Liver (tissue), 8 donors: ENCODE measurements at regions not wholly inside any gene's neighbourhood (a gene's known extent, or its start where the extent isn't known, plus 50 kb on each side); places are given as distances from the start of the nearest gene placed in this dataset.

Experiments used
- DNase-seq: peaks from one replicate; pipeline ENCODE4 v3.0.0-alpha.2; 2017; ENCODE audit warnings: low spot score
- H3K27ac ChIP-seq, 2 donors: one replicate each; pipeline ENCODE4 v1.7.0; 2013; ENCODE audit warnings: inconsistent platforms in 2 of 2, low read length in 2 of 2, control low read depth in 1 of 2, low read depth in 1 of 2, mild to moderate bottlenecking in 1 of 2
- H3K27me3 ChIP-seq, 4 donors: one replicate each; pipeline versions ENCODE4 v1.6.1 to v1.7.0; 2013; ENCODE audit warnings: low read length in 3 of 4, inconsistent platforms in 1 of 4, mild to moderate bottlenecking in 1 of 4, moderate library complexity in 1 of 4; ENCODE audit not compliant: control insufficient read depth in 4 of 4, insufficient read depth in 4 of 4
- H3K36me3 ChIP-seq, 4 donors: one replicate each; pipeline versions ENCODE4 v1.6.1 to v1.7.0; 2013; ENCODE audit warnings: low read length in 3 of 4, mild to moderate bottlenecking in 3 of 4, low read depth in 1 of 4, moderate library complexity in 1 of 4; ENCODE audit not compliant: control insufficient read depth in 4 of 4, insufficient read depth in 3 of 4
- H3K4me1 ChIP-seq, 4 donors: one replicate each; pipeline versions ENCODE4 v1.6.1 to v1.7.0; 2013; ENCODE audit warnings: low read length in 3 of 4, mild to moderate bottlenecking in 3 of 4, moderate library complexity in 1 of 4; ENCODE audit not compliant: control insufficient read depth in 4 of 4, insufficient read depth in 4 of 4
- H3K4me3 ChIP-seq, 3 donors: one replicate each; pipeline versions ENCODE4 v1.6.1 to v1.7.0; 2013; ENCODE audit warnings: low read length in 3 of 3, control low read depth in 1 of 3, low read depth in 1 of 3, mild to moderate bottlenecking in 1 of 3
- H3K9ac ChIP-seq, 2 donors: one replicate each; pipeline ENCODE4 v1.7.0; 2013; ENCODE audit warnings: low read length in 2 of 2, mild to moderate bottlenecking in 2 of 2, moderate library complexity in 2 of 2, control low read depth in 1 of 2, low read depth in 1 of 2
- H3K9me3 ChIP-seq, 4 donors: one replicate each; pipeline versions ENCODE4 v1.6.1 to v1.7.0; 2013; ENCODE audit warnings: low read length in 3 of 4; ENCODE audit not compliant: control insufficient read depth in 4 of 4
- ATF3 ChIP-seq: IDR thresholded peaks from 2 replicates; pipeline ENCODE4 v1.6.1; 2016; ENCODE audit warnings: antibody characterized with exemption
- CTCF ChIP-seq: fragments of 150-350 bp; IDR thresholded peaks from 2 replicates; pipeline ENCODE4 v1.5.1; 2017; ENCODE audit warnings: improper control_type of control experiment, low read depth, low read length; ENCODE audit not compliant: missing input control
- EGR1 ChIP-seq, 2 donors: IDR thresholded peaks; 2 replicates each; pipeline ENCODE4 v1.6.1; 2016 to 2018; ENCODE audit warnings: antibody characterized with exemption in 2 of 2, low read depth in 2 of 2
- FOXA1 ChIP-seq: IDR thresholded peaks from 2 replicates; pipeline ENCODE4 v1.6.1; 2016; ENCODE audit warnings: antibody characterized with exemption
- FOXA2 ChIP-seq: IDR thresholded peaks from 2 replicates; pipeline ENCODE4 v1.6.1; 2016; ENCODE audit warnings: antibody characterized with exemption
- GABPA ChIP-seq, 2 donors: IDR thresholded peaks in 1 of 2; conservative IDR thresholded peaks in 1 of 2; 2 replicates each; pipeline ENCODE4 v1.6.1; 2016; ENCODE audit warnings: antibody characterized with exemption in 2 of 2, mild to moderate bottlenecking in 1 of 2, moderate library complexity in 1 of 2
- HNF4G ChIP-seq: IDR thresholded peaks from 2 replicates; pipeline ENCODE4 v1.6.1; 2016; ENCODE audit warnings: antibody characterized with exemption
- NR2F2 ChIP-seq: IDR thresholded peaks from 2 replicates; pipeline ENCODE4 v1.6.1; 2016; ENCODE audit warnings: antibody characterized with exemption
- RAD21 ChIP-seq, 2 donors: IDR thresholded peaks; 2 replicates each; pipeline ENCODE4 v1.6.1; 2016; ENCODE audit warnings: antibody characterized with exemption in 2 of 2, mild to moderate bottlenecking in 2 of 2
- RXRA ChIP-seq, 2 donors: IDR thresholded peaks; 2 replicates each; pipeline ENCODE4 v1.6.1; 2017 to 2018; ENCODE audit warnings: antibody characterized with exemption in 2 of 2, mild to moderate bottlenecking in 1 of 2
- SP1 ChIP-seq: IDR thresholded peaks from 2 replicates; pipeline ENCODE4 v1.6.1; 2018; ENCODE audit warnings: antibody characterized with exemption, mild to moderate bottlenecking
- TAF1 ChIP-seq: conservative IDR thresholded peaks from 2 replicates; pipeline ENCODE4 v1.6.1; 2016; ENCODE audit warnings: antibody characterized with exemption, mild to moderate bottlenecking
- YY1 ChIP-seq: IDR thresholded peaks from 2 replicates; pipeline ENCODE4 v1.6.1; 2016; ENCODE audit warnings: antibody characterized with exemption, mild to moderate bottlenecking
- ZBTB33 ChIP-seq: IDR thresholded peaks from 2 replicates; pipeline ENCODE4 v1.6.1; 2016; ENCODE audit warnings: antibody characterized with exemption
- WGBS: extraction: QIAGEN DNeasy Blood & Tissue Kit; methylation state at CpG from one replicate; pipeline ENCODE4 v1.1.7; 2013; 5-methylcytosine and 5-hydroxymethylcytosine counted together
- TF ChIP-seq, protein P1 (sequence below): IDR thresholded peaks from 2 replicates; pipeline ENCODE4 v1.6.1; 2016; ENCODE audit warnings: antibody characterized with exemption, mild to moderate bottlenecking
- donor health status: healthy.
- donor health status: healthy.
- donor health status: healthy.
- donor health status: healthy.
- donor health status: healthy.

- no peak overlapping the region for H3K27ac ChIP-seq
- H3K36me3 ChIP-seq: no peaks in the 10 kb centered on the region
- 67% methylated on average over 9 of the region's 9 CpGs for WGBS
- no peaks in the 10 kb centered on the region for H3K27me3 ChIP-seq
- no peaks in the 10 kb centered on the region for H3K9me3 ChIP-seq
- peaks cover 0 to 1% (median 0%) of the 10 kb centered on the region in 4 donors for H3K4me1 ChIP-seq
- TF ChIP-seq YY1 (no peak), TAF1 (no peak), FOXA2 (no peak), EGR1 (IDR thresholded peaks at IDR 0.05; ENCODE audit: low read depth in 2 of 2) (no peak), RAD21 (IDR thresholded peaks at IDR 0.05) (no peak), ATF3 (no peak), FOXA1 (no peak), SP1 (no peak), GABPA (IDR thresholded peaks at IDR 0.05 in 1 of 2, conservative IDR thresholded peaks at IDR 0.05 in 1 of 2) (no peak), CTCF (no peak), HNF4G (no peak), NR2F2 (no peak), ZBTB33 (no peak), RXRA (IDR thresholded peaks at IDR 0.05) (no peak)
- TF ChIP-seq, protein P1, sequence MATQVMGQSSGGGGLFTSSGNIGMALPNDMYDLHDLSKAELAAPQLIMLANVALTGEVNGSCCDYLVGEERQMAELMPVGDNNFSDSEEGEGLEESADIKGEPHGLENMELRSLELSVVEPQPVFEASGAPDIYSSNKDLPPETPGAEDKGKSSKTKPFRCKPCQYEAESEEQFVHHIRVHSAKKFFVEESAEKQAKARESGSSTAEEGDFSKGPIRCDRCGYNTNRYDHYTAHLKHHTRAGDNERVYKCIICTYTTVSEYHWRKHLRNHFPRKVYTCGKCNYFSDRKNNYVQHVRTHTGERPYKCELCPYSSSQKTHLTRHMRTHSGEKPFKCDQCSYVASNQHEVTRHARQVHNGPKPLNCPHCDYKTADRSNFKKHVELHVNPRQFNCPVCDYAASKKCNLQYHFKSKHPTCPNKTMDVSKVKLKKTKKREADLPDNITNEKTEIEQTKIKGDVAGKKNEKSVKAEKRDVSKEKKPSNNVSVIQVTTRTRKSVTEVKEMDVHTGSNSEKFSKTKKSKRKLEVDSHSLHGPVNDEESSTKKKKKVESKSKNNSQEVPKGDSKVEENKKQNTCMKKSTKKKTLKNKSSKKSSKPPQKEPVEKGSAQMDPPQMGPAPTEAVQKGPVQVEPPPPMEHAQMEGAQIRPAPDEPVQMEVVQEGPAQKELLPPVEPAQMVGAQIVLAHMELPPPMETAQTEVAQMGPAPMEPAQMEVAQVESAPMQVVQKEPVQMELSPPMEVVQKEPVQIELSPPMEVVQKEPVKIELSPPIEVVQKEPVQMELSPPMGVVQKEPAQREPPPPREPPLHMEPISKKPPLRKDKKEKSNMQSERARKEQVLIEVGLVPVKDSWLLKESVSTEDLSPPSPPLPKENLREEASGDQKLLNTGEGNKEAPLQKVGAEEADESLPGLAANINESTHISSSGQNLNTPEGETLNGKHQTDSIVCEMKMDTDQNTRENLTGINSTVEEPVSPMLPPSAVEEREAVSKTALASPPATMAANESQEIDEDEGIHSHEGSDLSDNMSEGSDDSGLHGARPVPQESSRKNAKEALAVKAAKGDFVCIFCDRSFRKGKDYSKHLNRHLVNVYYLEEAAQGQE: no peak
- no peak overlapping the region for H3K4me3 ChIP-seq
- no peak for DNase-seq
- H3K9ac ChIP-seq: no peak overlapping the region
These were observed 238.5 kb upstream of the NAV3 start for GRCh38 chr12:77591959-77592743.

GRCh38 chr12:77590306-77590705 is 240.4 kb upstream of the NAV3 start:
- H3K36me3 ChIP-seq: no peaks in the 10 kb centered on the region
- H3K27me3 ChIP-seq: no peaks in the 10 kb centered on the region
- H3K9me3 ChIP-seq: no peaks in the 10 kb centered on the region
- no peak overlapping the region for H3K4me3 ChIP-seq
- 60% methylated on average over 4 of the region's 4 CpGs for WGBS
- no peak for TF ChIP-seq FOXA1
- TF ChIP-seq RXRA (IDR thresholded peaks at IDR 0.05): no peak
- no peak for TF ChIP-seq SP1
- no peak for TF ChIP-seq EGR1 (IDR thresholded peaks at IDR 0.05; ENCODE audit: low read depth in 2 of 2)
- TF ChIP-seq NR2F2: no peak
- TF ChIP-seq HNF4G: no peak
- no peak for DNase-seq
- H3K9ac ChIP-seq: no peak overlapping the region
- H3K27ac ChIP-seq: no peak overlapping the region
- peaks cover 0 to 1% (median 0%) of the 10 kb centered on the region in 4 donors for H3K4me1 ChIP-seq
